GM12878 (cell line): ENCODE measurements at regions not wholly inside any gene's neighbourhood (a gene's known extent, or its start where the extent isn't known, plus 50 kb on each side); places are given as distances from the start of the nearest gene placed in this dataset.

Experiments used
- ATAC-seq: fragments of 200-7000 bp; cut with Tn5 transposase; 3 replicates; pipeline ENCODE4 v1.9.1; 2020; ENCODE audit warnings: mild to moderate bottlenecking, moderate library complexity
- BruUV-seq: library from RNA; stranded (reverse); fragments of 400-500 nt; replicated peaks from 2 replicates; lab custom pipeline; 2021; lab: Mats Ljungman, UMichigan
- CTCF ChIA-PET: fragments of 300-600 bp; sonication (Branson Sonifier 250); formaldehyde crosslinking; extraction: SDS; loops from one replicate; lab custom pipeline; 2021; ENCODE audit warnings: inconsistent platforms; lab: Yijun Ruan, JAX
- POLR2A ChIA-PET: fragments of 350-600 bp; formaldehyde crosslinking; extraction: SDS; loops from one replicate; lab custom pipeline; 2021; ENCODE audit warnings: inconsistent platforms; lab: Charles Lee
- RAD21 ChIA-PET: fragments of 300-600 bp; sonication (Branson Sonifier 250); formaldehyde crosslinking; loops from one replicate; lab custom pipeline; 2023; ENCODE audit warnings: antibody characterized with exemption; ENCODE audit not compliant: unreplicated experiment; lab: Charles Lee
- SMC1A ChIA-PET: fragments of 300-600 bp; sonication (Branson Sonifier 250); formaldehyde crosslinking; loops from one replicate; lab custom pipeline; 2023; ENCODE audit not compliant: unreplicated experiment, uncharacterized antibody; lab: Charles Lee
- DNase-seq: peaks from one replicate; pipeline ENCODE4 v3.0.0-alpha.2; 2011; ENCODE audit warnings: low read depth, low spot score
- FAIRE-seq: peaks from 3 replicates; lab custom pipeline; 2011; peaks lifted over from hg19 to GRCh38; lab: Jason Lieb, UNC
- H2AFZ ChIP-seq: 2 replicates; pipeline ENCODE4 v1.6.0; 2011; ENCODE audit warnings: low read depth, low read length, control low read depth; ENCODE audit not compliant: control insufficient read depth
- H3K27ac ChIP-seq: 2 replicates; pipeline ENCODE4 v1.5.1; 2011; ENCODE audit warnings: control low read depth; ENCODE audit not compliant: control insufficient read depth, insufficient read depth
- H3K27me3 ChIP-seq, 2 experiments: replicated peaks in 1 of 2; 2 replicates each; pipeline versions ENCODE4 v1.6.0 to v1.6.1; 2011; ENCODE audit warnings: low read length in 1 of 2; ENCODE audit not compliant: control insufficient read depth in 2 of 2, insufficient read depth in 2 of 2
- H3K36me3 ChIP-seq, 2 experiments: 2 replicates each; pipeline ENCODE4 v1.5.1; 2011; ENCODE audit warnings: low read length in 1 of 2; ENCODE audit not compliant: control insufficient read depth in 2 of 2, insufficient read depth in 2 of 2
- H3K4me1 ChIP-seq: 2 replicates; pipeline ENCODE4 v1.6.1; 2011; ENCODE audit warnings: mild to moderate bottlenecking, low read length, moderate library complexity, mixed read lengths; ENCODE audit not compliant: control insufficient read depth, insufficient read depth
- H3K4me2 ChIP-seq: 2 replicates; pipeline ENCODE4 v1.6.0; 2011; ENCODE audit warnings: control low read depth; ENCODE audit not compliant: control insufficient read depth, insufficient read depth
- H3K4me3 ChIP-seq: fragments of 200-600 bp; sonication (generic); 2 replicates; pipeline ENCODE4 v1.5.1; 2016
- H3K79me2 ChIP-seq: 2 replicates; pipeline ENCODE4 v1.6.0; 2011; ENCODE audit warnings: low read length; ENCODE audit not compliant: control insufficient read depth, insufficient read depth
- H3K9ac ChIP-seq: 2 replicates; pipeline ENCODE4 v1.8.0; 2011; ENCODE audit warnings: low read length, control low read depth, mixed read lengths; ENCODE audit not compliant: control insufficient read depth, insufficient read depth
- H3K9me3 ChIP-seq: replicated peaks from 3 replicates; pipeline ENCODE4 v1.5.1; 2011; ENCODE audit warnings: mild to moderate bottlenecking, low read length; ENCODE audit not compliant: control insufficient read depth, insufficient read depth
- H4K20me1 ChIP-seq: 2 replicates; pipeline ENCODE4 v1.6.0; 2011; ENCODE audit not compliant: control insufficient read depth, insufficient read depth
- ASH2L ChIP-seq: fragments of 300-600, 200-600 bp; sonication (generic); IDR thresholded peaks from 2 replicates; pipeline ENCODE4 v1.6.1; 2017; ENCODE audit warnings: low read depth, mild to moderate bottlenecking, borderline replicate concordance
- GABPA ChIP-seq: IDR thresholded peaks from 2 replicates; pipeline ENCODE4 v1.6.1; 2014; ENCODE audit warnings: antibody characterized with exemption, low read depth, mild to moderate bottlenecking, inconsistent platforms
- HDAC6 ChIP-seq: fragments of 200-600 bp; sonication (generic); IDR thresholded peaks from one replicate; pipeline ENCODE4 v1.8.0; 2017; ENCODE audit warnings: antibody characterized with exemption; ENCODE audit not compliant: unreplicated experiment
- NRF1 ChIP-seq: conservative IDR thresholded peaks from 2 replicates; pipeline ENCODE4 v1.6.1; 2011; ENCODE audit warnings: mild to moderate bottlenecking, low read depth, low read length, improper control_type of control experiment
- TCF3 ChIP-seq: IDR thresholded peaks from 2 replicates; pipeline ENCODE4 v1.6.1; 2012; ENCODE audit warnings: low read depth, mild to moderate bottlenecking, low read length, borderline replicate concordance; ENCODE audit not compliant: insufficient read depth
- WGBS: methylation state at CpG from one replicate; pipeline ENCODE4 v1.1.6; 2016; ENCODE audit warnings: low lambda C conversion rate; ENCODE audit not compliant: insufficient replicate concordance, insufficient coverage; ENCODE audit errors: missing lambda C conversion rate; 5-methylcytosine and 5-hydroxymethylcytosine counted together
- in situ Hi-C: fragments of 300-500 bp; cut with MboI; formaldehyde crosslinking; loops from 9 replicates; pipeline ENCODE4 v1.14.3; 2018; ENCODE audit warnings: mixed read lengths
- intact Hi-C: fragments of 100-400 bp; cut with micrococcal nuclease; formaldehyde crosslinking; loops from one replicate; pipeline ENCODE4 v1.14.2; 2022; ENCODE audit not compliant: unreplicated experiment
- TF ChIP-seq, protein P1 (sequence below): fragments of 450-650 bp; IDR thresholded peaks from 2 replicates; pipeline ENCODE4 v1.6.1; 2017; ENCODE audit warnings: mild to moderate bottlenecking, moderate library complexity
- TF ChIP-seq, protein P2 (sequence below), 3 experiments: IDR thresholded peaks in 2 of 3; conservative IDR thresholded peaks in 1 of 3; 2 replicates each; pipeline ENCODE4 v1.5.1; 2011; ENCODE audit warnings: low read depth in 3 of 3, low read length in 3 of 3, mild to moderate bottlenecking in 3 of 3, control low read depth in 2 of 3, moderate library complexity in 2 of 3, inconsistent platforms in 1 of 3, mixed read lengths in 1 of 3; ENCODE audit not compliant: control insufficient read depth in 2 of 3, insufficient read depth in 1 of 3; ENCODE audit errors: extremely low read depth in 1 of 3
- TF ChIP-seq, protein P3 (sequence below): fragments of 450-650 bp; IDR thresholded peaks from 2 replicates; pipeline ENCODE4 v1.6.1; 2018; ENCODE audit warnings: mild to moderate bottlenecking, low read depth, moderate library complexity; ENCODE audit not compliant: partially characterized antibody

DNA sequence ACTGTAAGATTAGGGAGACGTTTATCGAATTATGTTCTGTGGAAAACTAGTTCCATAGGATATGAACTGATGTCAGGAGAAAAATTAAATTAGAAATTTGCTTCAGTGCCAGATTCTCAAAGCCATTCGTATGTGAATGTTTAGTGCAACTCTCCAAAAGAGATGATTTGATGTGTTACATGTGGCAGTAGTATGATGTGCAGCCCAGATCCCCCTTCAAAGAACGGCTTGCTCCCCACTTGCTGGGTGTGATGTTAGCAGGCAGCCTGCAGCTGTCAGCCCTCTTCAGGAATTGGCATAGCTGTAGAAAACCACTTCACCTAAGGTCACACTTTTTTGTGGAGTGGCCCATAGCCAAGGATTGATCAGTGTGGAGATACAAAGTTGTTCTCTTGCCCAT lies 127.0 kb upstream of the CCDC54 start:
- Histone ChIP-seq H3K4me2 (no peak overlapping the region), H3K27me3 (no peaks in the 10 kb centered on the region), H3K4me3 (no peak overlapping the region), H3K79me2 (no peaks in the 10 kb centered on the region), H3K36me3 (no peaks in the 10 kb centered on the region), H4K20me1 (no peaks in the 10 kb centered on the region), H3K27ac (no peak overlapping the region), H3K9ac (no peak overlapping the region), H2AFZ (no peak overlapping the region), H3K4me1 (no peaks in the 10 kb centered on the region), H3K9me3 (no peaks in the 10 kb centered on the region)
- no peak for TF ChIP-seq GABPA
- in situ Hi-C loops, result no loop called here
- POLR2A ChIA-PET, result no interaction called here
- ATAC-seq, result no peak
- intact Hi-C loops, result no loop called here
- CTCF ChIA-PET, result no interaction called here
- DNase-seq, result no peak
- 86% methylated on average over 4 of the region's 4 CpGs for WGBS
- RAD21 ChIA-PET, result no interaction called here
- SMC1A ChIA-PET, result no interaction called here
- BruUV-seq, result no TSS peak
- no peak for FAIRE-seq

DNA sequence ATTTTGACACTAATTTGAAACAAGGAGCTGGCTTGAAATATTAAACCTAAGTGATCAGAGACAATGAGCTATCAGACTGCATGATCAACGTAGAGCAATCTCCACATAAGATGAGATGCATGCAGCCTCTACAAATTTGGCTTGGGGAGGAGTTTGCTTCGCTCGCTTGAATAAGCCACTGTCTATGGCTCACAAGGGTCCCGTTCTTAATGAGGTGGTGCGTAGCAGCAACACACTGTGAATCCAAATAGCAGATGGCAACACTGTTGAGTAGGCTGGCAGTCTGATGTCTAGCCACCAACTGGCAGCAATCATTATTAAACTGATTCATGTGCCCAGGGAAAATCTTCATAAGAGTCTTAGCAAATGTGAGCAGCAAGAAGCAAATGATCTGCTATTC lies 125.4 kb upstream of the CCDC54 start:
- Histone ChIP-seq H3K9me3 (no peaks in the 10 kb centered on the region), H3K9ac (no peak overlapping the region), H2AFZ (no peak overlapping the region), H3K79me2 (no peaks in the 10 kb centered on the region), H3K36me3 (no peaks in the 10 kb centered on the region), H3K27me3 (no peaks in the 10 kb centered on the region), H3K4me3 (no peak overlapping the region), H3K27ac (no peak overlapping the region), H3K4me2 (no peak overlapping the region), H4K20me1 (no peaks in the 10 kb centered on the region), H3K4me1 (no peaks in the 10 kb centered on the region)
- no peak for DNase-seq
- ChIA-PET RAD21 (no interaction called here), SMC1A (interaction anchor here (0.5 kb wide), 1 partner anchor 13 kb away, joined by 4 read pairs; no protein-coding TSS in a partner anchor), POLR2A (no interaction called here), CTCF (interaction anchor here (1.3 kb wide), 1 partner anchor 15 kb away, joined by 3 read pairs; no protein-coding TSS in a partner anchor)
- ATAC-seq, result no peak
- FAIRE-seq, result no peak
- WGBS, result 87% methylated on average over 5 of the region's 5 CpGs
- intact Hi-C loops (no loop called here), in situ Hi-C loops (no loop called here)
- BruUV-seq, result no TSS peak
- TF ChIP-seq, protein P1, sequence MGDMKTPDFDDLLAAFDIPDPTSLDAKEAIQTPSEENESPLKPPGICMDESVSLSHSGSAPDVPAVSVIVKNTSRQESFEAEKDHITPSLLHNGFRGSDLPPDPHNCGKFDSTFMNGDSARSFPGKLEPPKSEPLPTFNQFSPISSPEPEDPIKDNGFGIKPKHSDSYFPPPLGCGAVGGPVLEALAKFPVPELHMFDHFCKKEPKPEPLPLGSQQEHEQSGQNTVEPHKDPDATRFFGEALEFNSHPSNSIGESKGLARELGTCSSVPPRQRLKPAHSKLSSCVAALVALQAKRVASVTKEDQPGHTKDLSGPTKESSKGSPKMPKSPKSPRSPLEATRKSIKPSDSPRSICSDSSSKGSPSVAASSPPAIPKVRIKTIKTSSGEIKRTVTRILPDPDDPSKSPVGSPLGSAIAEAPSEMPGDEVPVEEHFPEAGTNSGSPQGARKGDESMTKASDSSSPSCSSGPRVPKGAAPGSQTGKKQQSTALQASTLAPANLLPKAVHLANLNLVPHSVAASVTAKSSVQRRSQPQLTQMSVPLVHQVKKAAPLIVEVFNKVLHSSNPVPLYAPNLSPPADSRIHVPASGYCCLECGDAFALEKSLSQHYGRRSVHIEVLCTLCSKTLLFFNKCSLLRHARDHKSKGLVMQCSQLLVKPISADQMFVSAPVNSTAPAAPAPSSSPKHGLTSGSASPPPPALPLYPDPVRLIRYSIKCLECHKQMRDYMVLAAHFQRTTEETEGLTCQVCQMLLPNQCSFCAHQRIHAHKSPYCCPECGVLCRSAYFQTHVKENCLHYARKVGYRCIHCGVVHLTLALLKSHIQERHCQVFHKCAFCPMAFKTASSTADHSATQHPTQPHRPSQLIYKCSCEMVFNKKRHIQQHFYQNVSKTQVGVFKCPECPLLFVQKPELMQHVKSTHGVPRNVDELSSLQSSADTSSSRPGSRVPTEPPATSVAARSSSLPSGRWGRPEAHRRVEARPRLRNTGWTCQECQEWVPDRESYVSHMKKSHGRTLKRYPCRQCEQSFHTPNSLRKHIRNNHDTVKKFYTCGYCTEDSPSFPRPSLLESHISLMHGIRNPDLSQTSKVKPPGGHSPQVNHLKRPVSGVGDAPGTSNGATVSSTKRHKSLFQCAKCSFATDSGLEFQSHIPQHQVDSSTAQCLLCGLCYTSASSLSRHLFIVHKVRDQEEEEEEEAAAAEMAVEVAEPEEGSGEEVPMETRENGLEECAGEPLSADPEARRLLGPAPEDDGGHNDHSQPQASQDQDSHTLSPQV, result no peak
- TF ChIP-seq, protein P2, sequence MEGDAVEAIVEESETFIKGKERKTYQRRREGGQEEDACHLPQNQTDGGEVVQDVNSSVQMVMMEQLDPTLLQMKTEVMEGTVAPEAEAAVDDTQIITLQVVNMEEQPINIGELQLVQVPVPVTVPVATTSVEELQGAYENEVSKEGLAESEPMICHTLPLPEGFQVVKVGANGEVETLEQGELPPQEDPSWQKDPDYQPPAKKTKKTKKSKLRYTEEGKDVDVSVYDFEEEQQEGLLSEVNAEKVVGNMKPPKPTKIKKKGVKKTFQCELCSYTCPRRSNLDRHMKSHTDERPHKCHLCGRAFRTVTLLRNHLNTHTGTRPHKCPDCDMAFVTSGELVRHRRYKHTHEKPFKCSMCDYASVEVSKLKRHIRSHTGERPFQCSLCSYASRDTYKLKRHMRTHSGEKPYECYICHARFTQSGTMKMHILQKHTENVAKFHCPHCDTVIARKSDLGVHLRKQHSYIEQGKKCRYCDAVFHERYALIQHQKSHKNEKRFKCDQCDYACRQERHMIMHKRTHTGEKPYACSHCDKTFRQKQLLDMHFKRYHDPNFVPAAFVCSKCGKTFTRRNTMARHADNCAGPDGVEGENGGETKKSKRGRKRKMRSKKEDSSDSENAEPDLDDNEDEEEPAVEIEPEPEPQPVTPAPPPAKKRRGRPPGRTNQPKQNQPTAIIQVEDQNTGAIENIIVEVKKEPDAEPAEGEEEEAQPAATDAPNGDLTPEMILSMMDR (IDR thresholded peaks at IDR 0.05 in 2 of 3, conservative IDR thresholded peaks at IDR 0.05 in 1 of 3; ENCODE audit: control insufficient read depth in 2 of 3, extremely low read depth in 1 of 3, insufficient read depth in 1 of 3, low read depth in 3 of 3, low read length in 3 of 3), result no peak
- TF ChIP-seq TCF3, result no peak
- no peak for TF ChIP-seq ASH2L
- TF ChIP-seq, protein P3, sequence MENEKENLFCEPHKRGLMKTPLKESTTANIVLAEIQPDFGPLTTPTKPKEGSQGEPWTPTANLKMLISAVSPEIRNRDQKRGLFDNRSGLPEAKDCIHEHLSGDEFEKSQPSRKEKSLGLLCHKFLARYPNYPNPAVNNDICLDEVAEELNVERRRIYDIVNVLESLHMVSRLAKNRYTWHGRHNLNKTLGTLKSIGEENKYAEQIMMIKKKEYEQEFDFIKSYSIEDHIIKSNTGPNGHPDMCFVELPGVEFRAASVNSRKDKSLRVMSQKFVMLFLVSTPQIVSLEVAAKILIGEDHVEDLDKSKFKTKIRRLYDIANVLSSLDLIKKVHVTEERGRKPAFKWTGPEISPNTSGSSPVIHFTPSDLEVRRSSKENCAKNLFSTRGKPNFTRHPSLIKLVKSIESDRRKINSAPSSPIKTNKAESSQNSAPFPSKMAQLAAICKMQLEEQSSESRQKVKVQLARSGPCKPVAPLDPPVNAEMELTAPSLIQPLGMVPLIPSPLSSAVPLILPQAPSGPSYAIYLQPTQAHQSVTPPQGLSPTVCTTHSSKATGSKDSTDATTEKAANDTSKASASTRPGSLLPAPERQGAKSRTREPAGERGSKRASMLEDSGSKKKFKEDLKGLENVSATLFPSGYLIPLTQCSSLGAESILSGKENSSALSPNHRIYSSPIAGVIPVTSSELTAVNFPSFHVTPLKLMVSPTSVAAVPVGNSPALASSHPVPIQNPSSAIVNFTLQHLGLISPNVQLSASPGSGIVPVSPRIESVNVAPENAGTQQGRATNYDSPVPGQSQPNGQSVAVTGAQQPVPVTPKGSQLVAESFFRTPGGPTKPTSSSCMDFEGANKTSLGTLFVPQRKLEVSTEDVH, result no peak
- no peak for TF ChIP-seq HDAC6
- TF ChIP-seq NRF1, result no peak
